Caco-2 (cell line): ENCODE measurements at regions not wholly inside any gene's neighbourhood (a gene's known extent, or its start where the extent isn't known, plus 50 kb on each side); places are given as distances from the start of the nearest gene placed in this dataset.

Source experiments
- BruUV-seq: library from RNA; stranded (reverse); fragments of 400-500 nt; replicated peaks from 2 replicates; lab custom pipeline; 2021; lab: Mats Ljungman, UMichigan
- CTCF ChIA-PET: fragments of 300-600 bp; sonication (Branson Sonifier 250); formaldehyde crosslinking; loops from one replicate; lab custom pipeline; 2022; ENCODE audit warnings: antibody characterized with exemption; lab: Charles Lee
- POLR2A ChIA-PET: fragments of 300-600 bp; sonication (Branson Sonifier 250); formaldehyde crosslinking; loops from one replicate; lab custom pipeline; 2022; ENCODE audit warnings: antibody characterized with exemption; lab: Charles Lee
- DNase-seq, 2 experiments: peaks; one replicate each; pipeline versions ENCODE4 v3.0.0 to v3.0.0-alpha.2; 2020 to 2022
- H3K27me3 ChIP-seq: replicated peaks from 2 replicates; pipeline ENCODE4 v1.6.0; 2011; ENCODE audit warnings: low read length; ENCODE audit not compliant: control insufficient read depth, insufficient read depth
- H3K36me3 ChIP-seq: 2 replicates; pipeline ENCODE4 v1.5.1; 2011; ENCODE audit warnings: low read length; ENCODE audit not compliant: control insufficient read depth, insufficient read depth
- H3K4me1 ChIP-seq: fragments of 250-450 bp; sonication (Bioruptor Pico); 2 replicates; pipeline ENCODE4 v1.5.1; 2020; ENCODE audit warnings: mild to moderate bottlenecking
- H3K4me3 ChIP-seq: 2 replicates; pipeline ENCODE4 v1.5.1; 2011; ENCODE audit warnings: low read depth, mild to moderate bottlenecking, control low read depth, low read length
- H3K9me3 ChIP-seq: fragments of 250-450 bp; sonication (Bioruptor Pico); 2 replicates; pipeline ENCODE4 v1.5.1; 2020; ENCODE audit warnings: mild to moderate bottlenecking, moderate library complexity
- H3K27ac Mint-ChIP-seq: one replicate; pipeline ENCODE4 v1.8.0; 2022; ENCODE audit warnings: mixed read lengths; ENCODE audit not compliant: unreplicated experiment
- H3K27me3 Mint-ChIP-seq: one replicate; pipeline ENCODE4 v1.8.0; 2022; ENCODE audit warnings: mixed read lengths; ENCODE audit not compliant: insufficient read depth, unreplicated experiment
- H3K36me3 Mint-ChIP-seq: one replicate; pipeline ENCODE4 v1.8.0; 2022; ENCODE audit warnings: mild to moderate bottlenecking, mixed read lengths; ENCODE audit not compliant: insufficient read depth, unreplicated experiment
- H3K4me1 Mint-ChIP-seq: one replicate; pipeline ENCODE4 v1.8.0; 2022; ENCODE audit warnings: low read depth, mixed read lengths; ENCODE audit not compliant: unreplicated experiment
- H3K4me3 Mint-ChIP-seq: one replicate; pipeline ENCODE4 v1.8.0; 2022; ENCODE audit warnings: mild to moderate bottlenecking, moderate library complexity, mixed read lengths; ENCODE audit not compliant: unreplicated experiment
- H3K9me3 Mint-ChIP-seq: one replicate; pipeline ENCODE4 v1.8.0; 2022; ENCODE audit warnings: mixed read lengths; ENCODE audit not compliant: unreplicated experiment
- CTCF ChIP-seq, 2 experiments: fragments of 200-600 bp in 1 of 2; IDR thresholded peaks; 1 replicate in 1 of 2; 2 replicates in 1 of 2; pipeline versions ENCODE4 v1.5.1 to v1.8.0; 2011 to 2022; ENCODE audit warnings: antibody characterized with exemption in 1 of 2, control low read depth in 1 of 2, inconsistent platforms in 1 of 2, low read depth in 1 of 2, low read length in 1 of 2, mild to moderate bottlenecking in 1 of 2, moderate library complexity in 1 of 2; ENCODE audit not compliant: insufficient read depth in 1 of 2, severe bottlenecking in 1 of 2, unreplicated experiment in 1 of 2
- intact Hi-C: fragments of 100-400 bp; cut with micrococcal nuclease; formaldehyde crosslinking; loops from one replicate; pipeline ENCODE4 v1.10.0; 2022; ENCODE audit not compliant: unreplicated experiment

GRCh38 chr3:62986061-62986460 lies 110.8 kb upstream of the CADPS start:
- H3K36me3 ChIP-seq: no peaks in the 10 kb centered on the region
- H3K9me3 ChIP-seq: no peaks in the 10 kb centered on the region
- TF ChIP-seq CTCF (IDR thresholded peaks at IDR 0.05; ENCODE audit: insufficient read depth in 1 of 2, low read depth in 1 of 2, low read length in 1 of 2, severe bottlenecking in 1 of 2, unreplicated experiment in 1 of 2): no peak
- CTCF ChIA-PET: no interaction called here
- no peak overlapping the region for H3K4me3 ChIP-seq
- no peaks in the 10 kb centered on the region for H3K4me1 ChIP-seq
- Mint-ChIP-seq H3K9me3 (no peaks in the 10 kb centered on the region), H3K4me3 (no peak overlapping the region), H3K27me3 (peaks cover 14% of the 10 kb centered on the region), H3K36me3 (no peaks in the 10 kb centered on the region), H3K27ac (no peak overlapping the region), H3K4me1 (no peaks in the 10 kb centered on the region)
- H3K27me3 ChIP-seq: no peaks in the 10 kb centered on the region
- POLR2A ChIA-PET: no interaction called here
- DNase-seq: no peak
- BruUV-seq: no TSS peak
- intact Hi-C loops: no loop called here

GRCh38 chr3:62987721-62988120 lies 112.5 kb upstream of the CADPS start:
- no peaks in the 10 kb centered on the region for H3K36me3 ChIP-seq
- Mint-ChIP-seq H3K4me1 (no peaks in the 10 kb centered on the region), H3K27ac (no peak overlapping the region)

GRCh38 chr3:62990704-62991413 lies 115.6 kb upstream of the CADPS start:
- no peaks in the 10 kb centered on the region for H3K9me3 ChIP-seq
- H3K4me1 ChIP-seq: no peaks in the 10 kb centered on the region
- no peak overlapping the region for H3K27ac Mint-ChIP-seq
- no peaks in the 10 kb centered on the region for H3K9me3 Mint-ChIP-seq
- peaks cover 8% of the 10 kb centered on the region for H3K4me1 Mint-ChIP-seq
- no peak for TF ChIP-seq CTCF (IDR thresholded peaks at IDR 0.05; ENCODE audit: insufficient read depth in 1 of 2, low read depth in 1 of 2, low read length in 1 of 2, severe bottlenecking in 1 of 2, unreplicated experiment in 1 of 2)
- DNase-seq: no peak
- no peaks in the 10 kb centered on the region for H3K36me3 Mint-ChIP-seq
- BruUV-seq: no TSS peak
- H3K27me3 Mint-ChIP-seq: peaks cover 9% of the 10 kb centered on the region
- no peak overlapping the region for H3K4me3 ChIP-seq
- no peaks in the 10 kb centered on the region for H3K36me3 ChIP-seq
- ChIA-PET POLR2A (no interaction called here), CTCF (no interaction called here)
- no peaks in the 10 kb centered on the region for H3K27me3 ChIP-seq
- H3K4me3 Mint-ChIP-seq: no peak overlapping the region
- intact Hi-C loops: no loop called here

More at GRCh38 chr3:62987721-62988120, 112.5 kb upstream of the CADPS start:
- CTCF ChIA-PET: no interaction called here
- no peak overlapping the region for H3K4me3 Mint-ChIP-seq
- no peak for TF ChIP-seq CTCF (IDR thresholded peaks at IDR 0.05; ENCODE audit: insufficient read depth in 1 of 2, low read depth in 1 of 2, low read length in 1 of 2, severe bottlenecking in 1 of 2, unreplicated experiment in 1 of 2)
- no peaks in the 10 kb centered on the region for H3K9me3 Mint-ChIP-seq
- no peak for DNase-seq
- H3K9me3 ChIP-seq: no peaks in the 10 kb centered on the region
- BruUV-seq: no TSS peak
- H3K4me1 ChIP-seq: no peaks in the 10 kb centered on the region
- H3K27me3 ChIP-seq: no peaks in the 10 kb centered on the region
- POLR2A ChIA-PET: no interaction called here
- intact Hi-C loops: no loop called here
- H3K4me3 ChIP-seq: no peak overlapping the region
- no peaks in the 10 kb centered on the region for H3K36me3 Mint-ChIP-seq
- H3K27me3 Mint-ChIP-seq: peaks cover 9% of the 10 kb centered on the region
